ENCODE measurements at regions not wholly inside any gene's neighbourhood (a gene's known extent, or its start where the extent isn't known, plus 50 kb on each side); places are given as distances from the start of the nearest gene placed in this dataset.

DNA sequence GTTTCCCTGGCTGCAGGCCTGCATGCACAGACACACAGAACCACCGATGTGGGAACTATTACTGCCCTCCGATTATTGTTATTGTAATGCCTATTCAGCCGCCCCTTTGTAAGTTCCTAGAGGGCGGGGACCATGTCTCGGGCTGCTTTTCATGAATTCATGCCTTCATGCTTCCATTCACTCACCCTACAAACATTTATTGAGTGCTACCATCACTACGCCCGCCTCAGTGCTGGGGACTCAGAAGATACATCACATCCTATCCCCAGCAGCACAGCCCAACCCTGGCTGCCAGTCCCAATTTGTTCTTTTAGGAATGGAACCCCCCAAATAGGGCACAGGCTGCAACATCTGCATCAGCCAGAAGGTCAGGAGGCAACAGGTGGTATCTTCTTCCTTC is 75.9 kb downstream of the FOXA2 start:
- Histone ChIP-seq H3K4me1 (ENCODE audit: control insufficient read depth, low read length) (no peaks in the 10 kb centered on the region), H3K4me2 (ENCODE audit: low read length) (no peak overlapping the region), H3K79me2 (ENCODE audit: control insufficient read depth, low read length) (no peaks in the 10 kb centered on the region), H3K9me2 (replicated peaks; ENCODE audit: control insufficient read depth, low read length) (no peaks in the 10 kb centered on the region), H3K9me3 (ENCODE audit: control insufficient read depth, insufficient read depth, low read length) (no peaks in the 10 kb centered on the region), H3F3A (ENCODE audit: control insufficient read depth, insufficient read depth) (no peaks in the 10 kb centered on the region), H3K4me3 (ENCODE audit: low read length) (no peak overlapping the region), H4K20me1 (ENCODE audit: control insufficient read depth, insufficient read depth, low read depth, low read length) (no peaks in the 10 kb centered on the region), H3K36me3 (ENCODE audit: control insufficient read depth, low read length) (no peaks in the 10 kb centered on the region), H3K27me3 (ENCODE audit: control insufficient read depth, low read length) (no peaks in the 10 kb centered on the region), H3K27ac (ENCODE audit: low read depth, low read length) (no peak overlapping the region)
- TF ChIP-seq EZH2phosphoT487 (IDR thresholded peaks at IDR 0.05; ENCODE audit: borderline replicate concordance, low read length), result no peak
- TF ChIP-seq, protein P1, sequence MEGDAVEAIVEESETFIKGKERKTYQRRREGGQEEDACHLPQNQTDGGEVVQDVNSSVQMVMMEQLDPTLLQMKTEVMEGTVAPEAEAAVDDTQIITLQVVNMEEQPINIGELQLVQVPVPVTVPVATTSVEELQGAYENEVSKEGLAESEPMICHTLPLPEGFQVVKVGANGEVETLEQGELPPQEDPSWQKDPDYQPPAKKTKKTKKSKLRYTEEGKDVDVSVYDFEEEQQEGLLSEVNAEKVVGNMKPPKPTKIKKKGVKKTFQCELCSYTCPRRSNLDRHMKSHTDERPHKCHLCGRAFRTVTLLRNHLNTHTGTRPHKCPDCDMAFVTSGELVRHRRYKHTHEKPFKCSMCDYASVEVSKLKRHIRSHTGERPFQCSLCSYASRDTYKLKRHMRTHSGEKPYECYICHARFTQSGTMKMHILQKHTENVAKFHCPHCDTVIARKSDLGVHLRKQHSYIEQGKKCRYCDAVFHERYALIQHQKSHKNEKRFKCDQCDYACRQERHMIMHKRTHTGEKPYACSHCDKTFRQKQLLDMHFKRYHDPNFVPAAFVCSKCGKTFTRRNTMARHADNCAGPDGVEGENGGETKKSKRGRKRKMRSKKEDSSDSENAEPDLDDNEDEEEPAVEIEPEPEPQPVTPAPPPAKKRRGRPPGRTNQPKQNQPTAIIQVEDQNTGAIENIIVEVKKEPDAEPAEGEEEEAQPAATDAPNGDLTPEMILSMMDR (IDR thresholded peaks at IDR 0.05; ENCODE audit: low read depth, low read length, poor library complexity, severe bottlenecking), result no peak

DNA sequence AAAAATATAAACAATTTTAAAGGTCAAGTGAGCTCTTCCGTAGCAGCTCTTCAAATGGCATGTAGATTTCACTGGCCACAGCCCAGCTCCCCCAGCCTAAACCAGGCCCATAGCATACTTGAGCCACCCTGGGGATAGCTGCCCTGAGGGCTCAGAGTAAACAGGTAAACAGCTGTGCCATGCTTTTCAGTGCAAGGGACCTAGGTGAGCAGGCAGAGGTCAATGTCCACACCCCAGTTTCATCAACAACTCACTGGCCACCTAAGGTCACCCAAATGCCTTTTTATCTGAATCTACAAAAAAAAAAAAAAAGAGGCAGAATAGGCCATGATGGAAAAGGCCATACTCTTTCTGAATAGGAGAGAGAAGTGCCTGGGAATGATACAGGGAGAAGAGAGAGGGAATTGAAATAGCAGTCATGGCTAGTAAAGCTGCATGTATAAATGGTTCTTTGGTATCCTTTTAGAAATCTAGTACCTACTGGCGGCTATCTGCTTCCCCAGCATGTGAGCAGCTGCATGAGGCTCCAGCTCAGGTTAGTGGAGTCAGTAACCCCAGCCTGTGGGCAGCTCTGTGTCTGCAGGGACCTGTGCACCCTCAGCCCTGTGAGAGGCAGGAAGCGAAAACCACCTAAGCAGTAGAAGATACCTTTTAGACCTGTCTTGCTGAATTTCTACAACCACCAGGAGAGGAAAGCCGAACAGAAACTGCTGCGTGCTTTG is 77.0 kb downstream of the FOXA2 start:
- Histone ChIP-seq H3K27me3 (ENCODE audit: control insufficient read depth, low read length) (no peaks in the 10 kb centered on the region), H4K20me1 (ENCODE audit: control insufficient read depth, insufficient read depth, low read depth, low read length) (no peaks in the 10 kb centered on the region), H3K4me3 (ENCODE audit: low read length) (no peak overlapping the region), H3K79me2 (ENCODE audit: control insufficient read depth, low read length) (no peaks in the 10 kb centered on the region), H3K36me3 (ENCODE audit: control insufficient read depth, low read length) (no peaks in the 10 kb centered on the region), H3K27ac (ENCODE audit: low read depth, low read length) (no peak overlapping the region), H3K4me1 (ENCODE audit: control insufficient read depth, low read length) (no peaks in the 10 kb centered on the region), H3F3A (ENCODE audit: control insufficient read depth, insufficient read depth) (no peaks in the 10 kb centered on the region), H3K9me2 (replicated peaks; ENCODE audit: control insufficient read depth, low read length) (no peaks in the 10 kb centered on the region), H3K4me2 (ENCODE audit: low read length) (no peak overlapping the region), H3K9me3 (ENCODE audit: control insufficient read depth, insufficient read depth, low read length) (no peaks in the 10 kb centered on the region)
- TF ChIP-seq, protein P1 (IDR thresholded peaks at IDR 0.05; ENCODE audit: low read depth, low read length, poor library complexity, severe bottlenecking), result no peak
- TF ChIP-seq EZH2phosphoT487 (IDR thresholded peaks at IDR 0.05; ENCODE audit: borderline replicate concordance, low read length), result no peak

DNA sequence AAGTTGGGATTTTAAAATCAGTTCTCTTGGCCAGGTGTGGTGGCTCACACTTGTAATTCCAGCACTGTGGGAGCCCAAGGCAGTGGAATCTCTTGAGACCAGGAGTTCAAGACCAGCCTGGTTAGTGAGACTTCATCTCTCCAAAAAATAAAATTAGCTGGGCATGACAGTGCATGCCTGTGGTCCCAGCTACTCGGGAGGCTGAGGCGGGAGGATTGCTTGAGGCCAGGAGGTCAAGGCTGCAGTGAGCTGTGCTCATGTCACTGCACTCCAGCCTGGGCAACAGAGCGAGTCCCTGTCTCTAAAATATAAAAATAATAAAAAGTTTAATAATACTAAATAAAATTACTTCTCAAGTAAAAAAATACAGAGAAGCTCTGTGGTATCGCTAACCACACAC is 77.5 kb downstream of the FOXA2 start:
- Histone ChIP-seq H3K4me3 (ENCODE audit: low read length) (no peak overlapping the region), H3K4me1 (ENCODE audit: control insufficient read depth, low read length) (no peaks in the 10 kb centered on the region), H3K27ac (ENCODE audit: low read depth, low read length) (no peak overlapping the region), H4K20me1 (ENCODE audit: control insufficient read depth, insufficient read depth, low read depth, low read length) (no peaks in the 10 kb centered on the region), H3F3A (ENCODE audit: control insufficient read depth, insufficient read depth) (no peaks in the 10 kb centered on the region), H3K9me2 (replicated peaks; ENCODE audit: control insufficient read depth, low read length) (no peaks in the 10 kb centered on the region), H3K36me3 (ENCODE audit: control insufficient read depth, low read length) (no peaks in the 10 kb centered on the region), H3K79me2 (ENCODE audit: control insufficient read depth, low read length) (no peaks in the 10 kb centered on the region), H3K9me3 (ENCODE audit: control insufficient read depth, insufficient read depth, low read length) (no peaks in the 10 kb centered on the region), H3K27me3 (ENCODE audit: control insufficient read depth, low read length) (no peaks in the 10 kb centered on the region), H3K4me2 (ENCODE audit: low read length) (no peak overlapping the region)
- no peak for TF ChIP-seq EZH2phosphoT487 (IDR thresholded peaks at IDR 0.05; ENCODE audit: borderline replicate concordance, low read length)
- TF ChIP-seq, protein P1 (IDR thresholded peaks at IDR 0.05; ENCODE audit: low read depth, low read length, poor library complexity, severe bottlenecking), result no peak

Data from DOHH2 (cell line).